ENCODE measurements at regions not wholly inside any gene's neighbourhood (a gene's known extent, or its start where the extent isn't known, plus 50 kb on each side); places are given as distances from the start of the nearest gene placed in this dataset.
A peak's percentile ranks its signal among the peaks of the same experiment; 100 is the strongest.

DNA sequence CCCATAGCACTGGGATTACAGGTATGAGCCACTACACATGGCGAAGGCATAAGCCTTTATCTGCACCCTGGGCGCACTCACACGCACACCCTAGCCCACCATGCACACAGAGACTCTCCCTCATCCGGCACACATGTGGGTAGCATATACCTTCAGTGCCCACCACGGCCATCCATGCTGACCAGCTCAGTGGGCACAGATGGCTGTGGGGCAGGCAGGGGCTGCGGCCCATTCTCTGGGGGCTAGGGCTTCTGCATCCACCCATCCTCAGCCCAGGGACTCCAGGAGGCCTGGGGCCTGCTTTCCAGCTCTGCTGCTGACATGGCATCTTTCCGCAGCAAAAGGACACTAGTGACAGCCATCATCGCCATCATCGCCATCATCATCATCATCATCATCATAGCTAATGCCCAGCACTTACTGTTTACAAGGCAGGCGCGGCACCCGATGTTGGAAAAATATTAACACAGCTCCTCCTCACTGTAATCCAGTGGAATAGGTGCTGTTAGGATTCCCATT, 111.2 kb downstream of the NCOR2 start:
- TF ChIP-seq, protein P1, sequence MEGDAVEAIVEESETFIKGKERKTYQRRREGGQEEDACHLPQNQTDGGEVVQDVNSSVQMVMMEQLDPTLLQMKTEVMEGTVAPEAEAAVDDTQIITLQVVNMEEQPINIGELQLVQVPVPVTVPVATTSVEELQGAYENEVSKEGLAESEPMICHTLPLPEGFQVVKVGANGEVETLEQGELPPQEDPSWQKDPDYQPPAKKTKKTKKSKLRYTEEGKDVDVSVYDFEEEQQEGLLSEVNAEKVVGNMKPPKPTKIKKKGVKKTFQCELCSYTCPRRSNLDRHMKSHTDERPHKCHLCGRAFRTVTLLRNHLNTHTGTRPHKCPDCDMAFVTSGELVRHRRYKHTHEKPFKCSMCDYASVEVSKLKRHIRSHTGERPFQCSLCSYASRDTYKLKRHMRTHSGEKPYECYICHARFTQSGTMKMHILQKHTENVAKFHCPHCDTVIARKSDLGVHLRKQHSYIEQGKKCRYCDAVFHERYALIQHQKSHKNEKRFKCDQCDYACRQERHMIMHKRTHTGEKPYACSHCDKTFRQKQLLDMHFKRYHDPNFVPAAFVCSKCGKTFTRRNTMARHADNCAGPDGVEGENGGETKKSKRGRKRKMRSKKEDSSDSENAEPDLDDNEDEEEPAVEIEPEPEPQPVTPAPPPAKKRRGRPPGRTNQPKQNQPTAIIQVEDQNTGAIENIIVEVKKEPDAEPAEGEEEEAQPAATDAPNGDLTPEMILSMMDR (IDR thresholded peaks at IDR 0.05; ENCODE audit: extremely low read depth, insufficient read depth, missing control alignments) = no peak
- DNase-seq (ENCODE audit: low spot score) = no peak
- in situ Hi-C loops (cut with MboI; ENCODE audit: low pct_unique_long_range_greater_than_20kb, low sequenced_read_pairs, unreplicated experiment) = no loop called here

DNA sequence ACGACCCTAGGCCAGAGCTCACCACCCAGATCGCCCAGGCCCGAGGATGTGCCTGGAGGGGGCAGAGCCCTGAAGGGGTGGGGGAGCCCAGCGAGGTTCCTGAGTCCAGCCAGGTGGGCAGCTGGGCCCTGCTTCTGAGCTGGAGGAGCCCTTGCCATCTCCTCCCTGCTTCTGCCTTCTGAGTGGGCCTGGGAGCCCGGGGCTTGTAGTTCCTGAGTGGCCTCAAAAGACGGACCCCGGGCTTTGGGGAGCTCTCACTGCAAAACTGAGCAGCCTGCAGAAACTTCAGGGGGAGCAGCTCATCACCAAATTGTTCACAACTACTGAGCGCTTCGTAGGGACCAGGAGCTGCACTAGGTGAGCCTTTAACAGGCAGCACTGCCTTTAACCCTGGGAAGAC, 112.1 kb downstream of the NCOR2 start:
- TF ChIP-seq, protein P1 (IDR thresholded peaks at IDR 0.05; ENCODE audit: extremely low read depth, insufficient read depth, missing control alignments) = no peak
- DNase-seq (ENCODE audit: low spot score) = no peak
- in situ Hi-C loops (cut with MboI; ENCODE audit: low pct_unique_long_range_greater_than_20kb, low sequenced_read_pairs, unreplicated experiment) = no loop called here

DNA sequence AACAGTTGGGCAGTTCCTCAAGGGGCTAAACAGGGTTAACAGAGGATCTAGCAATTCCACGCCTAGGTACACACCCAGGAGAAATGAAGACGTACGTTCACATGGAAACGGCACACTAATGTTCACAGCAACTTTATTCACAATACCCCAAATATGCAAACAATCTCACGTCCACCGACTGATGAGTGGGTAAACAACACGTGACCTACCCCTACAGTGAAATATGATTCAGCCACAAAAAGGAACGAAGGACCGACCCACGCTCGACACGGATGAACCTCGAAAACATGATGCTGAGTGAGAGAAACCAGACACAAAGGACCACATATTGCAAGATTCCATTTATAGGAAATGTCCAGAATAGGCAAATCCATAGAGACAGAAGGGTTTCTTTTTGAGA, 112.7 kb downstream of the NCOR2 start:
- in situ Hi-C loops (cut with MboI; ENCODE audit: low pct_unique_long_range_greater_than_20kb, low sequenced_read_pairs, unreplicated experiment) = no loop called here
- no peak for DNase-seq (ENCODE audit: low spot score)
- TF ChIP-seq, protein P1 (IDR thresholded peaks at IDR 0.05; ENCODE audit: extremely low read depth, insufficient read depth, missing control alignments) = no peak

DNA sequence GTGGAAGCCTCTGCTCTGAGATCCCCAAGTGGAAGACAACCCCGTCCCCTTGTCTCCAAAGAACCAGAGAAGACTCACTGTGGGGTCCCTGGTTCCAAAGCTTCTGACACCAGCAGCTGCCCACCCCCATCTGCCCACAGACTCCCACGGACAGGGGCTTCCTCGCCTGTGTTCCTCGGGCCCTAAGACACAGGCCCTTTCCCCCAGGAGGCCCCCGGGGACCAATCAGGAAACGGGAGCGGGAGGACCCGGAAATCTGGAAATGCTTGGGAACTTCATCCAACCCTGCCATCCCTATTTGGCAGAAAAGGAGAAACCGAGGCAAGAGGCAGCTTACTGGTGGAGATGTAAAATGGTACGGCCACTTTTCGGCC, 113.1 kb downstream of the NCOR2 start:
- in situ Hi-C loops (cut with MboI; ENCODE audit: low pct_unique_long_range_greater_than_20kb, low sequenced_read_pairs, unreplicated experiment) = no loop called here
- TF ChIP-seq, protein P1 (IDR thresholded peaks at IDR 0.05; ENCODE audit: extremely low read depth, insufficient read depth, missing control alignments) = no peak
- DNase-seq (ENCODE audit: low spot score) = no peak

DNA sequence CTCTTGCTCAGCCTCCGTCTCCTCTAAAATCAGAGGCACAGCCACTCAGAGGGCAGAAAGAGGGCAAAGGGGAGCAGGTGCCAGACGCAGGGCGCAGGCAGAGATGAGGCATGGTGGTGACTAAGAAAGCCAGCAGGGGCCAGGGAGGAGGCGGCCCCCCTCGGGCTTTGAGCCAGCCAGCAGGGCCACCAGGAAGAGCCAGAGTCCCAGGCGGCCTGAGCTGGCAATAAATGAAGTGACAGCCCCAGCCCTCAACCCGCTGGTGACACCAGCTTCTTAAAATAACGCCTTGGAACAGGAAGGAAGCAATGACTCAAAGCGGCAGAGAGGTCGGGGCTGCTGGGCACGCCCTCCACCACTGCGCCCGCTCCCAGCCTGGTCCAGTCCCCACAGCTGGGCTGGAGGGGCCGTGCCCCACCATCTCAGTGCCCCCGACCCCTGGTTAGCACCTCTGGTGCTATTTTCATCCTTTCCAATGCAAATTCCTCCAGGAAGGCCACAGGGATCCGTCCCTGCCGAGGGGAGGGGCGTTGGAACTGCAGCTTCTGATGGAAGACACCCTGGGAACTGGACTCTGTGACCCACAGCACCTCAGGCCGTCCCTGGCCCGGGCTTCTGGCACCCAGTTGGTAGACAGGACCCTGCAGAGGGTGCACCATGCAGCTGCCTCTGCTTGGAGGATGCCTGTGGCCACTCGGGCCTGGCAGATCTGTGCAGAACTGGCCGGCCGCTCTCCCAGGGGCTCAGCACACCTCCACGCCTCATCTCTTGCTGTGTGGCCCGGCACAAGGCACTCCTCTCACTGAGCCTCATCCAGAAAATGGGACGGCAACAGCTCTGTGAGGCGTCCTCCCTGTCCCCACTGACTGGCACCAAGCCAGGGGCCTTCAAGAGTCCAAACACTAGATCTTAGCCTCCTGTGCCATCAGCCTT, 113.7 kb downstream of the NCOR2 start:
- TF ChIP-seq, protein P1 (IDR thresholded peaks at IDR 0.05; ENCODE audit: extremely low read depth, insufficient read depth, missing control alignments) = no peak
- DNase-seq (ENCODE audit: low spot score) = peak; percentile 93
- in situ Hi-C loops (cut with MboI; ENCODE audit: low pct_unique_long_range_greater_than_20kb, low sequenced_read_pairs, unreplicated experiment) = no loop called here

DNA sequence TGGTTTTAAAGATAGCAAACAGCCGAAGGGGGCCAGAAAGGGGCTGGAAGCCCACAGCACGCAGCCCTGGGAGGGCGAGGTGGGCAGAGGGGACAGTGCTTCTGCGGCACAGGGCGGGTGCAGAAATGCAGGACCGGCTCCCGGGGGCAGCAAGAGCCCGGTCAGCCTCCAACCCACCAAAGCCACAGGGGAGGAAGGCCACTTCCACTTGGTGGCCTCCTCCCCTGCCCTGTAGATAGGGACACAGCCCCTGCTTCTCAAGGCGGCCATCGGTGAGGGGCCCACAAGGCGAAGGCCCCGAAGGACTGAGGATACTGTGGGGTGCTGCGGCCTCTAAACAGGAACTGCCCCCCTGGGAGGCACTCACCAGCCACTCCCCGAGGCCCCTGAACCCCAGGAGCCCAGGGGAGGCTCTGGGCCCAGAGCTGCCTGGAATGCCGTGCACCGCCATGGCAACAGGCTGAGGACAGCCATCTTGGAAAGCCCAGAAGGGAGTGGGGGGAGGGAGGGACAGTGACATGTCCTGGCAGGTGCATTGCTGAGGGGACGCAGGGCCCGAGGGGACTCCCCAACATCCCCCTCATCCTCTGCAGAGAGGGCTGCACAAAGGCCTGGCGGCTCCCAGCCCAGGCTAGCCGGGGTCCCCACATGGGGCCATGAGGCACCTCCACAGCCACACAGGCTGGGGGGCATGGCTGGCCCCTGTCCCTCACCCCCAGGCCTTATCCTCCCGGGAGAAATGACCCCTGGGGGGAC, 114.7 kb downstream of the NCOR2 start:
- TF ChIP-seq, protein P1 (IDR thresholded peaks at IDR 0.05; ENCODE audit: extremely low read depth, insufficient read depth, missing control alignments) = no peak
- in situ Hi-C loops (cut with MboI; ENCODE audit: low pct_unique_long_range_greater_than_20kb, low sequenced_read_pairs, unreplicated experiment) = no loop called here
- no peak for DNase-seq (ENCODE audit: low spot score)

Measured in GM13977 (cell line).